ENCODE measurements at regions not wholly inside any gene's neighbourhood (a gene's known extent, or its start where the extent isn't known, plus 50 kb on each side); places are given as distances from the start of the nearest gene placed in this dataset.

DNA sequence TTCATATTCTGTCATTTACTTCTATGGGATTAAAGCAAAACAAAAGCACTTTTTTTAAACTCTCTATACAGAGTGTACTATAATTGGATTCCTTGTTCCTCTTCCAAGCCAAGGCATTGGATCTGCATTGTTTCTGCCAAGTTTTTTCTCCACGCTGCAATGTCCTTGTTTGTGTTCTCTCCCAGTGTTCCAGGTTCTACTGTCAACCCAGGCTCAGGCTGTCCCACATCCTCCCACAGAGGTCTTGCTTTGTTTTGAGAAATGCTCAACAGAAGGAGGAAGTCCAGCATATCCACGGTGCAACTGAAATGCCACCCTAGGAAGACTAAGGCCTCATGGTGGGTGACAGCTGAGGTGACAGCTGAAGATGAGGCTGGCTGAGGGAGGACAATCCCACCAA, 287.1 kb upstream of the PRDM1 start:
- no peak for ATAC-seq
- no peak overlapping the region for H3K4me3 ChIP-seq
- no peak overlapping the region for H3K4me2 ChIP-seq
- 73% methylated on average over 2 of the region's 2 CpGs for WGBS (ENCODE audit: missing lambda C conversion rate)
- ChIA-PET POLR2A (no interaction called here), CTCF (no interaction called here)
- TF ChIP-seq GATA3 (IDR thresholded peaks at IDR 0.05; ENCODE audit: borderline replicate concordance) (no peak), HDAC2 (IDR thresholded peaks at IDR 0.05) (no peak), EHF (CRISPR knock-in tag; IDR thresholded peaks at IDR 0.05) (no peak), POLR2AphosphoS2 (conservative IDR thresholded peaks at IDR 0.05; ENCODE audit: low read length) (no peak), KDM1A (IDR thresholded peaks at IDR 0.05; ENCODE audit: low read depth) (no peak), RCOR1 (IDR thresholded peaks at IDR 0.05; ENCODE audit: low read depth, low read length) (no peak), ZC3H11A (IDR thresholded peaks at IDR 0.05) (no peak), CHD2 (IDR thresholded peaks at IDR 0.05; ENCODE audit: low read length, partially characterized antibody) (no peak), NPAS2 (CRISPR knock-in tag; IDR thresholded peaks at IDR 0.05; ENCODE audit: borderline replicate concordance) (no peak), TP53 (CRISPR knock-in tag; IDR thresholded peaks at IDR 0.05) (no peak), SMC3 (IDR thresholded peaks at IDR 0.05) (no peak), CEBPB (IDR thresholded peaks at IDR 0.05) (no peak), SREBF2 (IDR thresholded peaks at IDR 0.05) (no peak), RAD21 (conservative IDR thresholded peaks at IDR 0.05 in 1 of 2, IDR thresholded peaks at IDR 0.05 in 1 of 2) (no peak)
- TF ChIP-seq, protein P1, sequence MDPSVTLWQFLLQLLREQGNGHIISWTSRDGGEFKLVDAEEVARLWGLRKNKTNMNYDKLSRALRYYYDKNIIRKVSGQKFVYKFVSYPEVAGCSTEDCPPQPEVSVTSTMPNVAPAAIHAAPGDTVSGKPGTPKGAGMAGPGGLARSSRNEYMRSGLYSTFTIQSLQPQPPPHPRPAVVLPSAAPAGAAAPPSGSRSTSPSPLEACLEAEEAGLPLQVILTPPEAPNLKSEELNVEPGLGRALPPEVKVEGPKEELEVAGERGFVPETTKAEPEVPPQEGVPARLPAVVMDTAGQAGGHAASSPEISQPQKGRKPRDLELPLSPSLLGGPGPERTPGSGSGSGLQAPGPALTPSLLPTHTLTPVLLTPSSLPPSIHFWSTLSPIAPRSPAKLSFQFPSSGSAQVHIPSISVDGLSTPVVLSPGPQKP (IDR thresholded peaks at IDR 0.05; ENCODE audit: low read depth, low read length): no peak
- TF ChIP-seq, protein P2, sequence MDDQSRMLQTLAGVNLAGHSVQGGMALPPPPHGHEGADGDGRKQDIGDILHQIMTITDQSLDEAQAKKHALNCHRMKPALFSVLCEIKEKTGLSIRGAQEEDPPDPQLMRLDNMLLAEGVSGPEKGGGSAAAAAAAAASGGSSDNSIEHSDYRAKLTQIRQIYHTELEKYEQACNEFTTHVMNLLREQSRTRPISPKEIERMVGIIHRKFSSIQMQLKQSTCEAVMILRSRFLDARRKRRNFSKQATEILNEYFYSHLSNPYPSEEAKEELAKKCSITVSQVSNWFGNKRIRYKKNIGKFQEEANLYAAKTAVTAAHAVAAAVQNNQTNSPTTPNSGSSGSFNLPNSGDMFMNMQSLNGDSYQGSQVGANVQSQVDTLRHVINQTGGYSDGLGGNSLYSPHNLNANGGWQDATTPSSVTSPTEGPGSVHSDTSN (IDR thresholded peaks at IDR 0.05): no peak
- H3K4me1 ChIP-seq: peaks cover 41% of the 10 kb centered on the region
- no peak for DNase-seq (ENCODE audit: low read depth in 1 of 2, low spot score in 1 of 2)
- peaks cover 12% of the 10 kb centered on the region; the same call in 2 of the 3 replicates for H3K9me3 ChIP-seq
- H3K27ac ChIP-seq: peak overlapping the region; percentile 29 to 51; a peak in 3 of 6 replicates
- no peak for FAIRE-seq

DNA sequence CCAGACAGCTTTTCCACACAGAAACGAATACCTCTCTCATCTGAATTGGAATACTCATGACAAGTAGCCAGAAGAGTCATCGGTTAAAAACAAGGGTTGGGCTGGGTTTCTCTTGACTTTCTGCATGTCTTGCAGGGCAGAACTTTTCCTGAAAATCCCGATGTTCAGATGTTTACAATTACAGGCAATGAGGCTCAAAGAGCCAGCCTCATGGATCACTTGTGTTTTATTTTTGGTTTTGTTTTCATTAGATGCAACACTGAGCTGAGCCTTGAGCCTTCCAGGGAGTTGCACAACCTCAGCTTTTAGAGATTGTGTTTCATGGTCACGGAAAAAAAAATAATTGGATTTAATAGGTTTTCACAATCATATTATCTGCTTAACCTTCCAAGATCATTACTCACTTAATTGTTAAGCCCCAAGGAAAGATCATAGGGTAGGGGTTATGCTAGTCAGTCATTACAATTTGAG, 288.1 kb upstream of the PRDM1 start:
- Histone ChIP-seq H3K27ac (peak overlapping the region; percentile 76 to 86), H3K4me2 (no peak overlapping the region)
- WGBS (ENCODE audit: missing lambda C conversion rate): 77% methylated on average over 4 of the region's 4 CpGs

DNA sequence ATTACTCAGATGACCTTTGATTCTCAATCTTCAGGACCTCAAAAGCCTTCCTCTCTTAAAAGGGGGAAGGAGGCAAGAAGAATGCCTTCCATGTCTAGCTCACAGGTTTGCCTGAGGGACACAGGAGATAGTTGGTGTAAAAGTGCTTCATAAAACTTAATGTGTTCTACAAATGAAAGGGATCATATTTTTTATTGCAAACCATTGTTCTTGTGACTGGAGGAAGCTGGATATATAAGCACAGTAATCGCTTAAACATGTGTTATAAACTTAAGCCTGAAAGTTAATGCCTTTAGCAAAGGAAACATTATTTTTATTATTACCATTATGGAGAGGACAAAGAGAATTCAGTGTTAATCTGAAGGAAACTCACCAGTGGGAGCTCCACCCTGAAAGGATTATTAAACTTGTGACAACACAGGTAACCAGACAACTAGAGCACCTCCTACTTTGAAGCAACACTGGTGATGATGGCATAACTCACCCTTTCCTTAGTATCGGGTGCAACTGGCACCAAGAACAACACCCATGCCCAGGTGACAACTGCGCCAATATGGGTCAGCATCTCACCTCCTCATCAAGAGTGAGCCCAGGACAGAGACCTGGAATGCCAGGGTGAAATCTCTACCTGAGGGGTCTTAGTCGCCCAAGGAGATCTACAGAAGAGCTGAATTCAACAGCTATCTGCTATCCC, 288.7 kb upstream of the PRDM1 start:
- H3K9me3 ChIP-seq: peaks cover 6% of the 10 kb centered on the region; the same call in 1 of the 3 replicates
- TF ChIP-seq SMC3 (IDR thresholded peaks at IDR 0.05) (no peak), MYC (IDR thresholded peaks at IDR 0.05; ENCODE audit: borderline replicate concordance, low read length) (no peak), RAD21 (conservative IDR thresholded peaks at IDR 0.05 in 1 of 2, IDR thresholded peaks at IDR 0.05 in 1 of 2) (no peak), ESRRA (IDR thresholded peaks at IDR 0.05; ENCODE audit: borderline replicate concordance, low read length) (no peak), JUNB (IDR thresholded peaks at IDR 0.05) (no peak), ZSCAN20 (CRISPR knock-in tag; IDR thresholded peaks at IDR 0.05) (no peak), RARB (CRISPR knock-in tag; IDR thresholded peaks at IDR 0.05) (no peak), CBX2 (IDR thresholded peaks at IDR 0.05; ENCODE audit: borderline replicate concordance, low read depth) (no peak), ZNF302 (CRISPR knock-in tag; IDR thresholded peaks at IDR 0.05) (no peak), RNF2 (IDR thresholded peaks at IDR 0.05; ENCODE audit: borderline replicate concordance, low read depth) (no peak), PHF8 (IDR thresholded peaks at IDR 0.05; ENCODE audit: borderline replicate concordance, low read depth) (no peak), NPAS2 (CRISPR knock-in tag; IDR thresholded peaks at IDR 0.05; ENCODE audit: borderline replicate concordance) (no peak)
- TF ChIP-seq, protein P3, sequence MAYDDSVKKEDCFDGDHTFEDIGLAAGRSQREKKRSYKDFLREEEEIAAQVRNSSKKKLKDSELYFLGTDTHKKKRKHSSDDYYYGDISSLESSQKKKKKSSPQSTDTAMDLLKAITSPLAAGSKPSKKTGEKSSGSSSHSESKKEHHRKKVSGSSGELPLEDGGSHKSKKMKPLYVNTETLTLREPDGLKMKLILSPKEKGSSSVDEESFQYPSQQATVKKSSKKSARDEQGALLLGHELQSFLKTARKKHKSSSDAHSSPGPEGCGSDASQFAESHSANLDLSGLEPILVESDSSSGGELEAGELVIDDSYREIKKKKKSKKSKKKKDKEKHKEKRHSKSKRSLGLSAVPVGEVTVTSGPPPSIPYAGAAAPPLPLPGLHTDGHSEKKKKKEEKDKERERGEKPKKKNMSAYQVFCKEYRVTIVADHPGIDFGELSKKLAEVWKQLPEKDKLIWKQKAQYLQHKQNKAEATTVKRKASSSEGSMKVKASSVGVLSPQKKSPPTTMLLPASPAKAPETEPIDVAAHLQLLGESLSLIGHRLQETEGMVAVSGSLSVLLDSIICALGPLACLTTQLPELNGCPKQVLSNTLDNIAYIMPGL (CRISPR knock-in tag; IDR thresholded peaks at IDR 0.05; ENCODE audit: borderline replicate concordance): no peak
- DNase-seq (ENCODE audit: low read depth in 1 of 2, low spot score in 1 of 2) (no peak), ATAC-seq (no peak), FAIRE-seq (no peak)
- CTCF ChIA-PET: interaction anchor here (0.5 to 1.1 kb wide), 2 partner anchors 13 to 274 kb away, joined by 3 to 4 read pairs; no protein-coding TSS in a partner anchor
- H3K27ac ChIP-seq: peak overlapping the region; percentile 76 to 86
- H3K4me2 ChIP-seq: peak overlapping the region; percentile 66
- H3K4me3 ChIP-seq: no peak overlapping the region
- POLR2A ChIA-PET: no interaction called here
- peaks cover 54% of the 10 kb centered on the region for H3K4me1 ChIP-seq
- whole genome bisulfite sequencing (ENCODE audit: missing lambda C conversion rate): 90% methylated on average over 4 of the region's 4 CpGs

More for the DNA sequence above, 288.1 kb upstream of the PRDM1 start:
- no peak for DNase-seq (ENCODE audit: low read depth in 1 of 2, low spot score in 1 of 2)
- Histone ChIP-seq H3K9me3 (peaks cover 11% of the 10 kb centered on the region; the same call in 1 of the 3 replicates), H3K4me3 (no peak overlapping the region), H3K4me1 (peaks cover 51% of the 10 kb centered on the region)
- ChIA-PET POLR2A (no interaction called here), CTCF (no interaction called here)
- no peak for FAIRE-seq
- TF ChIP-seq, protein P4, sequence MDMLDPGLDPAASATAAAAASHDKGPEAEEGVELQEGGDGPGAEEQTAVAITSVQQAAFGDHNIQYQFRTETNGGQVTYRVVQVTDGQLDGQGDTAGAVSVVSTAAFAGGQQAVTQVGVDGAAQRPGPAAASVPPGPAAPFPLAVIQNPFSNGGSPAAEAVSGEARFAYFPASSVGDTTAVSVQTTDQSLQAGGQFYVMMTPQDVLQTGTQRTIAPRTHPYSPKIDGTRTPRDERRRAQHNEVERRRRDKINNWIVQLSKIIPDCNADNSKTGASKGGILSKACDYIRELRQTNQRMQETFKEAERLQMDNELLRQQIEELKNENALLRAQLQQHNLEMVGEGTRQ (IDR thresholded peaks at IDR 0.05): no peak
- TF ChIP-seq CEBPB (IDR thresholded peaks at IDR 0.05): peak in 1 of 2 experiments; percentile 37; a peak in 1 of 4 replicates
- no peak for ATAC-seq
